Epidermal melanocyte (primary cell): ENCODE measurements at regions not wholly inside any gene's neighbourhood (a gene's known extent, or its start where the extent isn't known, plus 50 kb on each side); places are given as distances from the start of the nearest gene placed in this dataset.

Experiments used
- DNase-seq: peaks from one replicate; pipeline ENCODE4 v3.0.0; 2011; ENCODE audit warnings: low spot score; ENCODE audit not compliant: insufficient read length

DNA sequence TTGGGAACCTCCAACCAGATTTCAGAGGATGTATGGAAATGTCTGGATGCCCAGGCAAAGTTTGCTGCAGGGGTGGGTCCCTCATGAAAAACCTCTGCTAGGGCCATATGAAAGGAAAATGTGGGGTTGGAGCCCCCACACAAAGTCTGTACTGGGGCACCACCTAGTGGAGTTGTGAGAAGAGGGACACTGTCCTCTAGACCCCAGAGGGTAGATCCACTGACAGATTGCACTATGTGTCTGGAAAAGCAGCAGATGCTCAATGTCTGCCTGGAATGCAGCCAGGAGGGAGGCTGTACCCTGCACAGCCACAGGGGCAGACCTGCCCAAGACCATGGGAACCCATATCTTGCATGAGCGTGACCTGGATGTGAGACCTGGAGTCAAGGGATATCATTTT, 573.7 kb upstream of the NXPH2 start:
- DNase-seq: no peak

DNA sequence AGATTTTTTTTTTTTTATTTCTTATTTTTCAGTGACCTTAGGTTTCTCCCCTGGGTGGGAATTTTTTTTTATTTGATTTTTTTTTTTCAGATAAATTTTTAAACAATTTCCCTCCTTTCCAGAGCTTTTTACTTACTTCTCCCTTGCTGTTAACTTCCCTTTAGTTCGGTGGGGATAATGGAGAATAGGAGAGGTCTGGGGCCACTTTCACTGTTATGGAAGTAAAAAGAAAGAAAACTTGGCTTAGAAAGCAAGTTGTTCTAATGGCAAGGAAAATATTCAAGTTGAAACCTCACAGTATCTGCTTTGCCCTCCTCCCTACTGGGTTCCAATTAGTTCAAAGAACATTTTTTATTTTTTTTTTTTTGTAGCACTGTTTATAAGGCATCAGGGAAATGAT, 537.1 kb upstream of the NXPH2 start:
- DNase-seq: no peak

DNA sequence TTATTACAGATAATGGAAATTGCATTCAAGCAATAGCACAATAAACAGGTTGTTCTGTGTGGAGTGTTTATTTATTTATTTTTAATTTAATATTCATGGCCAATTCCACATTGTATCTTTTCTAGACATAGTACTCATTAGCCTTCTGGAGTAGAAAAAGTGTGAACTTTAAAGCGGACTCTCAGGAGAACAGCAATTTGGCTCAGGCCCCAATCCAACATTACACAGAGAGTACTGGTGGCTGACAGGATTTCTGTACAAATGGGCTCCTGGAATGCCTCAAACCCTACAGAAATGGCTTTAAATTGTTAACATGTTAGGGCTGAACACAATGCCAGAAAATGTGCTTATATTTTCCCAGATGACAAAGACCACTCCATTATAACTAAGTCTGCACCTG, 533.9 kb upstream of the NXPH2 start:
- no peak for DNase-seq

DNA sequence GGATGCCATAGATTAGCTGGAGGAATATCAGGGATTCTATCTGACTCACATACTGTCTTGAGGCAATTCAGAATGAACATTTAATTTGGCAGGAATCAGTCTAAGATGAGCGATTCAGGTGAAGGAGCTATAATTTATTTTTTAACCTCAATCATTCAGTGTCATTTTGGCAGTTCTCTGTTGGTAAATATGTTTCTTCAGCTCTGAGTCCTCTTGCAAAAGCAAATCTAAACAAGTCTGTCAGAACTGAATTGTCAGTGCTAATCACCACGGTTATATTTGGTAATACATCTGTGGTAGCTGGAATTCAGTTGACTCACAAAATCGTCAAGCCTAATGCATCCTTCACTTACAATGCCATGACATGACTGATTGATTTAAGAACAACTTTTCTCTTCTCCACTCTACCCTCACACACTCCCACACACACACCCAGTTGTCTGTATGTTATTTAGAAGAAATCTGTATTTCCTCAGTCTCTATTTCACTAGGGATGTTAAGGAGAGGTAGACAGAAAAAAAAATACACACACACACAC, 516.6 kb upstream of the NXPH2 start:
- no peak for DNase-seq

DNA sequence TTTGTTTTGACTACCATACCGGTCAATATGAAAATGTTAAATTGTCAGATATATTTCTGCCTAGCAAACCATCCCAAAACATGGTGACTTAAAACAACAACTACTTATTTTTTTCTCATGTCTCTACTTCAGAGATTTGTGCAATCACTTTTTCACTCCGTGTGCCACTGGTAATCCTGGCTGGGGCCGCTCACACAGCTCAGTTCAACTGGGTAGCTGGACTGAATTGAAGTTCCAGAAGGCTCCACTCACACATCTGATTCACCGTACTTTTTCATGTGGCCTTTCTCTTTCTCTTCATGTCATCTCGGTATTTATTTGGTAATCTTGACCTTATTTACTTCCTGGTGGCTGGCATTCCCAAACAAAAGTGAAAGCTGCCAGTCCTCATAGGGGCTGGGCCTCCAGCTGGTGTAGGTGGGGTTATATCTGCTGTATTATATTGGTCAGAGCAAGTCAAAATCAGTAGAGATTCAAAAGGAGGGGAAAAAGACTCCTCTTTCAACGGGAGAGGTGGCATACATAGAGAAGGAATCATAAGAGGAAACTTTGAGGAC, 513.9 kb upstream of the NXPH2 start:
- DNase-seq: no peak

DNA sequence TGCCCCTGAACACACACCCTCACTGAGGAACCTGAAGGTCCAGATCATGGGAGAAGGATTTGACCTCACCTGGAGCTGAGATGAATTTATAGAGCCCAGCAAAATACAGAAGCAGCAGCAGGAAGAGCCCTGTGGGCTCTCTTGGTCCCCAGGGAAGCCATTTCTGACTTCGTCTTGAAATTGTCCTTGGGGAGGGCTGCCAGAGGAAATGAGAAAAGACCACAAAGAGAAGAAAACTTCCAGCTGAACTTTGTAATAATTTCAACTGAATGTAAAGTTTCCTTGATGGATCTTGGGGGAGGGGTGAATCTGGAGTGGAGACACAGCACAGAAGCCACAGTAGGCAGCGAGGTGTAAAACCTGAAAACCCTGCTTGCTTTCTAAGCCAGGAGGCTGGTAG, 500.9 kb upstream of the NXPH2 start:
- DNase-seq: no peak

DNA sequence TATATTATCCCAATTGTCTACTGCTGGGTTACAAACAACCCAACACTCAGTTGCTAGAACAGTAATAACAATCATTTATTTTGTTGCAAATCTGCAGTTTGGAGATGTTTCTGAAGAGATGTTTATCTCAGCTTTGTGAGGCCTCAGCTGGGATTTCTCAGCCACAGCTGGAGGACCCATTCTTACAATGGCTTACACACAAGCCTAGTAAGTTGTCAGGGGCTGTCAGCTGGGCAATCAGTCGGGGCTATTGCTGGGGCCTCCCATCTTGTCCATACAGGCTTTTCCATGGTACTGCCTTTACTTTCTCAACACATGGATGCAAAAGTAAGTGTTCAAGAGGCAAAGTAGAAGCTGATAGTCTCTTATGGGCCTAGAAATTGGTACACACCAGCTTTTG, 491.7 kb upstream of the NXPH2 start:
- no peak for DNase-seq

DNA sequence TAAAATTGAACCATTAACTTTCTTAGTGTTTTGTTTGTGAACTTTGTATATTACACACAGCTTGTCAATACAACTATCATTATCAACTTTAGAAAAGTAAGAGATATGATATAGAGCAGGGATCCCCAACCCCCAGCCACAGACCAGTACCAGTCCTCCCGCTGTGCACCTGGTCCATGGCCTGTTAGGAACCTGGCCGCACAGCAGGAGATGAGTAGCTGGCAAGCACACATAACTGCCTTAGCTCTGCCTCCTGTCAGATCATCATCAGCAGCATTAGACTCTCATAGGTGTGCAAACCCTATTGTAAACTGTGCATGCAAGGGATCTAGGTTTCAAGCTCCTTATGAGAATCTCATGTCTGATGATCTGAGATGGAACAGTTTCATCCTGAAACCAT, 491.0 kb upstream of the NXPH2 start:
- DNase-seq: no peak

DNA sequence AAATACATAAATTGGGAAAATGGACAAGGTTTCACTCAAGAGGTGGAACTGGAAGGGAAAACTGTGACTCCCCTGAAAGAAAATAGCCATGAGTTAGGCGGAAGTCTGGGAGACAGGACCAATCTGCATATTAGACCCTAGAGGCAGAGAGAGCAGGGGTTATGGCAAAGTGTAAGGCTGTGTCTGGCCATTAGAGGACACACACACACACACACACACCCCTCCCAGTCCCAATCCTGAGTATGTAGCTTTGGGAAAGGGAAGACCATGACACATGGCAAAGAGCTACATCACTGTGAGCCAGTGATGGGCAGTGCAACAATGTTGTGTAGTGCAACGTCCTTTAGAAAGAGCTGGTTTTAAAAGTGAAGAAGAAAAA, 479.9 kb upstream of the NXPH2 start:
- DNase-seq: no peak

DNA sequence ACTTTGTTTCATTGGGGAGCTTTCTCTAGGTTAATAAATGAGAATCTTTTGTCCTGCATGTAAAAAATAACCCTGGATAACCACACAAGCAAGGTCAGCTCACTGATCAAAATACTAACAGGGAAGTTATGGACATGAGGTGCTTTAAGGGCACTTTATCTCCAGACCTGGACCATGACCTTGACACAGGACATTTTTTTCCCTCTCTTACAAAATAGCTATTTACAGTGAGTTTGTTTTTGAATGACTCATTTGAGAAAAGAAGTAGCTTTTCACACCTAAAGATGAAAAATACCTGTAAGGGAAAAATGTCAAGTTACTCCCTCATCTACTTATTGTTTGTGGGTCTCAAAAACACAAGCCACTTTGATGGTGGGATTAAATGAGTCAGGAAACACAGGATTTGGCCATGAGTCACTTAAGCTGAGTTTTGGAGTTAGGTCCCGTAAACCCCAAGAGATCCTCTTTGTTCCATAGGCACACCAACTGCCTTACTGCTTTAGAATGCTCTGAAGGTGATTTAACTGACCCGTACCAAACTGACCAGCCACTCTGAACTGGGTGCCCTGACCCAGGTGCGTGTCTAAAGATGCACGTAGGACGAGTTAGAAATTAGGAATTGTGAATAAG, 479.3 kb upstream of the NXPH2 start:
- DNase-seq: no peak

DNA sequence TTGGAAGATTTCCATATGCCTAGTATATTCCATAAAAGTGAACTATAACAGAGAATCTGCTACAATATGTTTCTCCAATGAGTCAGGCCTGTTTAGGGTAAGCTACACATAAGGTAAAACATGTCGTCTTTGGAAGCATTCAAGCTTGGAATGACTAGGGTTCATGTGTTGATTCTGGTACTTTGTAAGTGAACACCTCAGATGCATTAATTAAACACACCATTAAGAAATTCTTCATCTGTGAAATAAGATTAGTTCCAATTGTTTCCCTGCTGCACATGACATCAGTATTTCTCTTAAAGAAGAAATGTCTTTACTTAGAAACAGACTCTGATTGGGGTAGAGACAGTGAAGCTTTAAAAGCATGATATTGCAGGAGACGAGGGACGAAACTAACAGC, 461.1 kb upstream of the NXPH2 start:
- no peak for DNase-seq

DNA sequence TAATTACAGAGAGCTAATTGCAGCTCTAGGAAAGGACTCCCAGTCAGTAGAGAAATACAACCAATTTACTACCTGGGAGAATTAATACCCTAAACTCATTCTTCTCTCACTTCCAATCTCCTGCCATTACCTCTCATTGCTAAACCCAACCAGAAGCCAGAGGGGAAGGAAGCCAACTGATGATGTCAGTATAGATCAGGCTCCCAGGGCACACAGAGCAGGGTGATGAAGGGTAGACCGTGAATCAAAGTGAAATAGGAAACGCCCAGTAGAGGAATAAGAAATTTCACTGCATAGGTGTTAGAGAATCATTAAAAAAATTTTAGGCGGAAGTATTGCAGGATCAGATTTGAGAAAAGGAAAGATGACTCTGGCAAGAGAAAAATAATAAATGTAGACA, 456.8 kb upstream of the NXPH2 start:
- DNase-seq: no peak

DNA sequence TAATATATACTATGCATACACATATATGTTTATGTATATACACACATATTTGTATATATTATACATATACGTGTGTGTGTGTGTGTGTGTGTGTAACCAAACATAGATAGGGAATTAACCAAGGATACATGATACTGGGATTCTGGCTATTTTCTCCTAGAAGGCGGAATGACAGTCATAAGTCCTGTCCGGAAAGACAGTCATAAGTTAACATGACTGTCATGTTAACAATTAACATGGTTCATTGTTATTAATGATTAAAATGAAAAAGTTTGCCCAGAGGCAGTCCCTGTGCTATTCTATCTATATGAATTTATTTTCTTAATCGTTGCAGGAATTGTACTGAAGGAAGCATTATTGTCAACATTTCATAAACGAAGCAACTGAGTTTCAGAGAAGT, 450.7 kb upstream of the NXPH2 start:
- no peak for DNase-seq

DNA sequence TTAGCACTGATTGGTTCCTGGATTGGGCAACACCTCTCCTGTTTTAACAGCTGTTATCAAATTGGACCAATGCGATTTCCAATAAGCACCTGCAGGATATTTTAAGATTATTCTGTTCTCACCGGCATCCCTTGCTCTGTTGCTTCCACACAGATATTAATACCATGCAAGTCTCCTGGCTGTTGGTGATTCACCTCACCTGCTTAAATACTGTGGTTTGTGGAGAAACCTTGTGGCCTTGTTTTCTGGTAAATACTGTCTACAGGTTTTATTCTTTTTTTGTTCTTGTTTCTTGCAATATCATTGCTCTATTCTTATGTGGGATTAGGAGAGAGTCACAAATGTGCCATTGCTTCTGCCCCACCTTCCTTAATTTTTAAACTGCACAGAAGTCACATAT, 448.1 kb upstream of the NXPH2 start:
- DNase-seq: no peak

DNA sequence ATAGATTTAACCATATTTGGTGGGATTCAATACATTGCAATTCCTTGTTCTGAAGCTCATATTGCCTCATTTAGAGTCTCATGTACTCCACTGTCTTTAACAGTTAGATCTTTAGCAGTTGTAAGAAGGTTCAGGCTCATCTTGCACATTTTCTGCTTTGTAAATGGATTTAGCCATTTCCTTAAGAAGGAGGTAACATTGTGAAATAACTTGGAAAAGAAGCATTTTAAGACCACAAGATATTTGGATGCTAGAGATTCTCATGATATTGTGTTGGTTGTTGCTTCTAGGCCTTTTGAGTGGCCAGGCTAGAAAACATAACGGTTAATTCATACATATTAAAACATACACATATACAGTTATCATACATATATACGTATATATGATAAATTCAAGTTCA, 445.8 kb upstream of the NXPH2 start:
- no peak for DNase-seq

DNA sequence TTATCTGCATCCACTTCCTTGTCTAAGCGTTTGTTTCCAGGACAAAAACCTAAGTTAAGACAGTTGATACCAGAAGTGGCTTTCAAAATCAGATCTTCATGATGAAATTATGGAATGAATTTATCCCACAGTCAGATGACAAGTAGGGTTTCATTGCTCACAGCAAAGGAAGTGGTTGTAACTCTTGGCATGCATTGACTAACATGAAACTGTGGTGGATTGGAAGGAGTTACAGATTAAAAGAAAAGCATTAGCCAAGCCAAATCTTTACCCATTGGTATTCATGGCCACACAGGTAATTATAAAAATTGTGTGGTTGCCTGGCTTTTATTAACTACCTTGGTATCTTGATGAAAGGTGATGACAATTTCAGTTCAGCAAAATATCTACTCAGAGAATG, 438.0 kb upstream of the NXPH2 start:
- DNase-seq: no peak

DNA sequence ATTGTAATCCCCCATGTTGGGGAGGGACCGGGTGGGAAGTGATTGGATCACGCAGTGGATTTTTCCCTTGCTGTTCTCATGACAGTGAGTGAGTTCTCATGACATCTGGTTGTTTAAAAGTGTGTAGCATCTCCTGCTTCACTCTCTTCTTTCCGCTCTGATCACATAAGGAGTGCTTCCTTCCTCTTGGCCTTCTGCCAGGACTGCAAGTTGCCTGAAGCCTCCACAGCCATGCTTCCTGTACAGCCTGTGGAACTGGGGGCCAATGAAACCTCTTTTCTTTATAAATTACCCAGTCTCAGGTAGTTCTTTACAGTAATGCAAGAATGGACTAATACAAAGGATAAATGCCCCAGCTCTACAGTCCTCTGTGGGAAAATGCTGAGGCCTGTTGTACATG, 437.5 kb upstream of the NXPH2 start:
- DNase-seq: no peak

DNA sequence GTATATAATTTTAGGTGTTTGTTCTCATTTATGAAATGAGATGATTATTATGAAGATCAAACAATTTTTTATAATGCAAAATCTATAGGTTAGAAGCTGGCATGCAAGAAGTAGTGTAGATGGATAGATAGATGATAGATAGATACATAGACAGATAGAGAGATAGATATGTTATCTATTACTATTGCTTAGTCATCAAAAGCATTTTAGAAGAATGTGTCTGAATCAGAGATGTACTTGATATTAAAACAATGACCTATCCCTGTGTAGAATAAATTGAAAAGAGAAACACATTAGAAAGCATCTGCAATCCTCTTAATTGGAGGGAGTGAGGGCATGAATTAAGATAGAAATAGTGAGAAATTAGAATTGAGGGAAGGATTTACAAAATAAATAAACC, 436.2 kb upstream of the NXPH2 start:
- no peak for DNase-seq

DNA sequence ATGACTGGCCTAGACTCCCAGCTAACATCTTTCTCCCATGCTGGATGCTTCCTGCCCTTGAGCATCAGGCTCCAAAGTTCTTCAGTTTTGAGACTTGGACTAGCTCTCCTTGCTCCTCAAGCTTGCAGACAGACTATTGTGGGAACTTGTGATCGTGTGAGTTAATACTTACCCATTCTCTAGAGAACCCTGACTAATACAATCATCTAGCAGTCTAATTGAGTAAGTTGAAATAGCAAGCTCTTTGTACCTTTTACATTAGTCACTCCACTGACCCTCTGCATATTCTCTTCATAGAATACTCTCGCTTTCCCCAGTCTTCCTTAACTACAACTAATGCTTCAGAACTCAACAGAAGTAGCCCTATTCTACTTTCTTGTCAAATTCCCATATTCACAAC, 434.6 kb upstream of the NXPH2 start:
- DNase-seq: no peak

DNA sequence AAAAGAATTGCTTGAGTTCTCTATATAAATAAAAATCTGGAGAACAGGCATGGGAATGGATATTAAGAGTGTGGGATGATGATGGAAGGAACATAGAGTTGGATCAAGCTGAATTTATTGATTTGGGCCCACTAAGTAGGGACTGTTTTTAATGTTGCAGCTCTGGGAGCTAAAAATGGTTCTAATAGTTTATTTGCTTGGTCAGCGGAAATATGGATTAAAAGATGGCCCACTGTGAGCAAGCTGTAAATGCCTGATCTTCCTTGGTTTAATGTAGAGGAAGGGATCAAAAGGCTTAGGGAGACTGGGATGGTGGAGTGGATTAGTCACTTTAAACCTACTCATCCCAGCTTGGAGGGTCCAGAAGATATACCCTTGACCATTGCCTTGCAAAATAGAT, 429.4 kb upstream of the NXPH2 start:
- no peak for DNase-seq

DNA sequence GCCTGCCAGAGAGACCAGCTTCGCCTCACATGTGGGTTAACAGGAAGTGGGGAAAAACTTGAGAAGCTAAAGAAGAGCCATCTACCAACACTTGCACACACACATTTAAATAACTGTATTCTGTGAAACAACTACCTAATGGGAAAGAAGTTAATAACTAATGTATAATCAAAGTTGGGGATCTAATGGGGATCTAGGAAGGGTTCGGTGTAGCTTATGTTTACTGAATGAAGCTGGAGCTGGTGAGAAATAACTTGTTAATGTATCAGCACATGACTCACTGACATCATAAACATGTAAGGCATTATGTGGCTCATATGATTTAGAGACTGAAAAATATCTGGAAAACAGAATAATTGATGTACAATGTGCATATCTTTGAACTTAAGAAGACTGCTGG, 421.3 kb upstream of the NXPH2 start:
- no peak for DNase-seq

DNA sequence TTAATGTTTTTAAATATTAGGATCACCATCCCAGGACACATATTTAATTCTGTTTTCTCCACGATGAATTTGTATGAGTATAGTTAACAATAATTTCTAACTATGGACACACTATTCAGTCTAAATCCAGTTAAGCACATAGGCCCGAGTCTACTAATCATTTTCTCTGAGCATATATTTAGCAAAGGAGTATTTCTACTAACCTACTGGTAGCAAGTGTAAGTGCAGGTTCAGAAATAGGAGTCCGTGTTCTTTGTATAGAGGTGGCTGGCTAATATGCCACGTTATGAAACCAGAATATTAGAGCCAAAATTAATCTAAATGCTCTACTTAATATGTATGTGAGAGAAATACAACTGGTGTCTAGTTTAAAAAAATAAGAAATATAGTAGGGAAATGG, 416.6 kb upstream of the NXPH2 start:
- DNase-seq: no peak

DNA sequence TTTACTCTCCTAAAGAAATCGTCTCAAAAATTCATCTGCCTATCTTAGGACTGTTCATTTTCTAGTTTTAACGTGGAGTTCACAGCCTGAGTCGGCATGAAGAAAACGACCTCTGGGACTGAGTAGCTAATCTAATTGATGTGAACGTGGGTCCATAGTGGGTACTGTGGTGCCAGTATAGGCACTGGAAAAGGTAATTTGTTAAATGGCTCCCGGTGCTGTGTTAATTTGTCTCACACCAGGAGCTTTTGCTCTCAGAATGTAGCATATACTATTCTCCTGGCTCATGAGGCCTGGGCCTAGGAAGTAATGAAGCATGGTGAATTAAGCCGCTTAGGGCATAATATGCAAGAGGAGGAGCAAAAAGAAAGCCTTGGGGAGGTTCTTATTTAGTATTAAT, 414.4 kb upstream of the NXPH2 start:
- DNase-seq: no peak

DNA sequence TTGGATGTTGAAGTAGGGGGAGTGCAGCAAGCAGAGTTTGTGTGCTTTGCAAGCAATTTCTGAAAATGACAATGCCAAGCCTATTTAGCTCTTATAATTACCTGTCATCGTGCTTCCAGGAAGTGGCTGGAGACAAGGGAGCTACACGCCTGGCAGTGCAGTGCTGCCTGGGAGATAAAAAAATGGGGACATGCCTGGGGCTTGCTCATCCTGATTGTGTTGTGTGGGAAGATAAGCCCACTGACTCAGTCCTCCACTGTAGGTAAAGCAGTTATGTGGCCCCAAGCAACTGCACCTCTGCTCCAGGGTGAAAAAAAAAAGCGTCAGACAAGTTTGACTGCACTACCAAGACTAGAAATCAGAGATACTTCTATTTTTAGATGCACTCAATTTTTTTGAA, 396.9 kb upstream of the NXPH2 start:
- DNase-seq: no peak
